GM18505 (cell line): ENCODE measurements at regions not wholly inside any gene's neighbourhood (a gene's known extent, or its start where the extent isn't known, plus 50 kb on each side); places are given as distances from the start of the nearest gene placed in this dataset.

Experiments
- ATAC-seq: cut with Tn5 transposase; IDR thresholded peaks from one replicate; pipeline ENCODE4 v1.9.1; 2021; ENCODE audit not compliant: unreplicated experiment
- POLR2A ChIP-seq: IDR thresholded peaks from 4 replicates; pipeline ENCODE4 v1.6.1; 2011; ENCODE audit warnings: borderline replicate concordance; ENCODE audit not compliant: insufficient read depth, insufficient read length; ENCODE audit errors: extremely low read depth

- ATAC-seq, result no peak
- no peak for TF ChIP-seq POLR2A
Measured at GRCh38 chr3:72569754-72570440, 278.3 kb downstream of the SHQ1 start.

GRCh38 chr3:72568083-72568482 is 280.2 kb downstream of the SHQ1 start:
- ATAC-seq, result no peak
- TF ChIP-seq POLR2A, result no peak

DNA sequence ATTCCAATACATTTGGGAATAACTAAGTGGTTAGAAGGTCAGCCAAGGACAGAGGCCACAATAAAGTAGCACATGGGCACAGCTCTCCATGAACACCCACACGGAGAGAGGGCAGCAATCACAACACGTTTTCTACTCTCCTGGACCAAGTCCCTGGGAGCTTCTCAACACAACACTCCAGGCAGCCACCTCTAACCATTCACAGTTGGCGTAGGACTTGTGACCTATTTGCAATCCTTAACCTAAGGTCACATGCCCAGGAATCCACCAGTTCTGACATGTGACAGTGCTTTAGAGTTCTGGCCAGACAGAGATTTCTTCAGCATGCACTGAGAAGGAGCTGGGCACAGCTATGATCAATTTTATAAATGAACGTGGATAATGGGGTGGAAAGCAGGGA is 280.8 kb downstream of the SHQ1 start:
- ATAC-seq, result no peak
- TF ChIP-seq POLR2A, result no peak

GRCh38 chr3:72565593-72565992 is 282.7 kb downstream of the SHQ1 start:
- TF ChIP-seq POLR2A, result no peak
- ATAC-seq, result no peak

GRCh38 chr3:72563690-72564370 is 284.4 kb downstream of the SHQ1 start:
- no peak for TF ChIP-seq POLR2A
- no peak for ATAC-seq

DNA sequence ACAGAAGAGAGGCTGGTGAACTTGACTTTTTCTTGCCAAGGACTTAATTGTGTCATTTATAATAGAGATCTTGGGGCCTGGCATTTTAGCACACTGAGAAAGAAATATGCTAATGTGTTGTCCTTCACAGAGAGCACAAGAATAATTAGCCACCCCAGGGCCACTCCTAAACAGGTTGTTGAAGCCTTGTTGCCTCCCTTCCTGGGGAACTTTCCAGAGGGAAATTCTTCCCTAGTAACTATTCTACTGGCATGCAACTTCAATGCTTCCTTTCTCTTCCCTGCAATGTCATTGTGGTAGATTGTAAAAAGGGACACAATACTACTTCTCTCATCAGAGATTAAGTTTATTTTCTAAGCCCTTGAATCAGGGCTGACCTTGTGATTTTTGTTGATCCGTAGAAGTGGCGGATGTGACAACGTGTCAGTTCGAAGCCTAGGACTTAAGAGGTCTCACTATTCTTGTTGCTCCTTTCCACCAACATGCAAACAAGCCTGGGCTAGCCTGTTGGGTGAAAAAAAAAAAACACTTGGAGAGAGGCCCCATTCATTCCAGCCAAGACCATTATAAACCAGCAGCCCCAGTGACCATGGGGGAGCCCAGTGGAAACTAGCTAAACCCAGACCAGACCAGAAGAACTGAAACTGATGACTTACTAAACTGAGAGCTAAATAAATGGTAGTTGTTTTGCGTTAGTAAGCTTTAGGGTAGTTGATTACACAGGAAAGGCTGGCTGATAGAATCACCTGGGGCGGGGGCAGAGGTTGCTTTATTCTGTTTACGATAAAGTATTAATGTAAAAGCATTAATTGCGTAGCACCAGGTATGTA is 287.2 kb downstream of the SHQ1 start:
- no peak for ATAC-seq
- no peak for TF ChIP-seq POLR2A

DNA sequence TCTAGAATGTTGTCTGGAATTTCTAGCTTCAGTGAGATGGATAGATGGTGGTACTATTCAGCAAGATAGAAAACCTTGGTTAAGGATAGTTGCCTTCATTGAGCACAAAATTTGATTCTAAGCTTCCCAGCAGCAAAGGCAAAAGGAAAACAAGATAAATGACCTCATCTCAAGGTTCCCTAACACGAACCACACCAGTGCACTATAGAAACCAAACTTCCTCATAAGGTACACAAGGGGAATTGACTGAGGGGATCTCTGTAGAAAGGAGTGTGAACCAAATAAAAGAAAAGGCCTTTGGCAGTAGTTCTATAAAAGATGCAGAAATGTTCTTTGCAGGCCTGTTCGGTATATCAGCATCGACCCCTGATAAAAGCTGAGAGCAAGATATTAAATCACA is 288.9 kb downstream of the SHQ1 start:
- TF ChIP-seq POLR2A, result no peak
- no peak for ATAC-seq

DNA sequence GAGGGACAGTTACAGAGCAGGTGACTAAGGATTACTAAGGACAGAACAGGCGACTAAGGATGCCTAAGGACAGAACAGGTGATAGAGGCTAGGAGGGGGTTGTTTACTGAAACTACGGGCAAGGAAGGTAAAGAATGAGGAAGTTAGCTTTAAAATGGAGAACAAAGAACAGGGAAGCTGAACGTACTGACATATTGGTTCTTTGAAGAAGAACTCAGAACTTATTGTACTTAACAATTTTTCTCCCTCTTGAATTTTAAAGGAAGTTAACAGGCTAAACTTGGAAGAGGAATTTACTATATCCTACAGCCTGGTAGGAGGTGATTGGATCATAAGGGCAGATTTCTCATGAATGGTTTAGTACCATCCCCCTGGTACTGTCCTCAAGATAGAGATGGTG is 290.2 kb downstream of the SHQ1 start:
- no peak for ATAC-seq
- no peak for TF ChIP-seq POLR2A

GRCh38 chr3:72555714-72556113 is 292.5 kb downstream of the SHQ1 start:
- ATAC-seq, result no peak

GRCh38 chr3:72554689-72555088 is 293.6 kb downstream of the SHQ1 start:
- no peak for ATAC-seq
- TF ChIP-seq POLR2A, result no peak

More at GRCh38 chr3:72555714-72556113, 292.5 kb downstream of the SHQ1 start:
- TF ChIP-seq POLR2A, result no peak

DNA sequence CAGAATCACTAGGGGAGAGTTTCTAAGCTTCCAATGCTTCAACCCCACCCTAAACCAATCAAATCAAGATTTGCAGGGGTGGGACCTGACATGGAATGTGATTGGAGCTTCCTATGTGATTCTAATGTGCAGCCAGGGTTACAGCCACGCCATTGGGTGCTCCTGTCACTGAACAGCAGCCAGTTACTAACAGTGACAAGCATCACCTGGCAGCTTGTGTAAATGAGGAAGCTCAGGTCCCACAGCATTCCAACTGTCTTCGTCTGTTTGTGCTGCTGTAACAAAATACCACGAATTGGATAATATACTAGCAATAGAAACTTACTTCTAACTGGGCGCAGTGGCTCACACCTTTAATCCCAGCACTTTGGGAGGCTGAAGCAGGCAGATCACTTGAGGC is 294.9 kb downstream of the SHQ1 start:
- ATAC-seq, result no peak

GRCh38 chr3:72550582-72551262 is 297.5 kb downstream of the SHQ1 start:
- ATAC-seq, result no peak
- TF ChIP-seq POLR2A, result no peak

More for the DNA sequence above, 294.9 kb downstream of the SHQ1 start:
- no peak for TF ChIP-seq POLR2A
